T-helper 17 cell (primary cell): ENCODE measurements at regions not wholly inside any gene's neighbourhood (a gene's known extent, or its start where the extent isn't known, plus 50 kb on each side); places are given as distances from the start of the nearest gene placed in this dataset.
"Not testable (repeated sequence)": the region's sequence is repeated elsewhere in the genome, so short reads cannot be mapped to it uniquely, and the experiment has no call there.

Source experiments
- ATAC-seq: fragments of 150-1000 bp; cut with Tn5 transposase; 2 replicates; pipeline ENCODE4 v1.10.0; 2021; ENCODE audit warnings: mild to moderate bottlenecking, moderate library complexity
- DNase-seq, 3 donors: peaks; one replicate each; pipeline versions ENCODE4 v3.0.0 to v3.0.0-alpha.2; 2020 to 2021
- H3K9me3 ChIP-seq: one replicate; pipeline ENCODE4 v1.7.0; 2013; ENCODE audit warnings: low read length, mild to moderate bottlenecking; ENCODE audit not compliant: control insufficient read depth, poor library complexity, severe bottlenecking
- H3K27ac Mint-ChIP-seq: one replicate; pipeline ENCODE4 v1.8.0; 2022; ENCODE audit warnings: mild to moderate bottlenecking, moderate library complexity, mixed read lengths
- H3K27me3 Mint-ChIP-seq: one replicate; pipeline ENCODE4 v1.8.0; 2022; ENCODE audit warnings: mixed read lengths
- H3K36me3 Mint-ChIP-seq: one replicate; pipeline ENCODE4 v1.8.0; 2022; ENCODE audit warnings: low read depth, mixed read lengths
- H3K4me1 Mint-ChIP-seq: one replicate; pipeline ENCODE4 v1.8.0; 2022; ENCODE audit warnings: mild to moderate bottlenecking, mixed read lengths
- H3K4me3 Mint-ChIP-seq: one replicate; pipeline ENCODE4 v1.8.0; 2022; ENCODE audit warnings: mild to moderate bottlenecking, moderate library complexity, mixed read lengths

- H3K36me3 Mint-ChIP-seq: no peaks in the 10 kb centered on the region
- DNase-seq: no peak
- no peaks in the 10 kb centered on the region for H3K27me3 Mint-ChIP-seq
- H3K4me3 Mint-ChIP-seq: no peak overlapping the region
- ATAC-seq: no peak
- H3K9me3 ChIP-seq: no peaks in the 10 kb centered on the region
- no peaks in the 10 kb centered on the region for H3K4me1 Mint-ChIP-seq
- H3K27ac Mint-ChIP-seq: no peak overlapping the region
Observed at GRCh38 chr14:56351861-56352260, 227.7 kb upstream of the TMEM260 start.

GRCh38 chr14:56352999-56353398 is 226.6 kb upstream of the TMEM260 start:
- H3K36me3 Mint-ChIP-seq: no peaks in the 10 kb centered on the region
- H3K4me1 Mint-ChIP-seq: no peaks in the 10 kb centered on the region
- H3K27ac Mint-ChIP-seq: no peak overlapping the region
- no peaks in the 10 kb centered on the region for H3K27me3 Mint-ChIP-seq
- DNase-seq (no peak), ATAC-seq (no peak)
- H3K4me3 Mint-ChIP-seq: no peak overlapping the region
- no peaks in the 10 kb centered on the region for H3K9me3 ChIP-seq

GRCh38 chr14:56357428-56357827 is 222.2 kb upstream of the TMEM260 start:
- ATAC-seq (no peak), DNase-seq (no peak)
- Mint-ChIP-seq H3K4me3 (no peak overlapping the region), H3K27me3 (no peaks in the 10 kb centered on the region), H3K27ac (no peak overlapping the region), H3K36me3 (no peaks in the 10 kb centered on the region), H3K4me1 (no peaks in the 10 kb centered on the region)
- no peaks in the 10 kb centered on the region for H3K9me3 ChIP-seq

- no peaks in the 10 kb centered on the region for H3K9me3 ChIP-seq
- ATAC-seq (no peak), DNase-seq (no peak)
- Mint-ChIP-seq H3K27ac (no peak overlapping the region), H3K27me3 (no peaks in the 10 kb centered on the region), H3K36me3 (peaks cover 2% of the 10 kb centered on the region), H3K4me1 (no peaks in the 10 kb centered on the region), H3K4me3 (no peak overlapping the region)
Observed at GRCh38 chr14:56358275-56358674, 221.3 kb upstream of the TMEM260 start.

GRCh38 chr14:56358851-56359614 is 220.6 kb upstream of the TMEM260 start:
- ATAC-seq: peak; percentile 46
- H3K27ac Mint-ChIP-seq: no peak overlapping the region

GRCh38 chr14:56365663-56366062 is 213.9 kb upstream of the TMEM260 start:
- H3K4me3 Mint-ChIP-seq, H3K4me1 Mint-ChIP-seq, H3K9me3 ChIP-seq, ATAC-seq, H3K27ac Mint-ChIP-seq, H3K36me3 Mint-ChIP-seq, DNase-seq, H3K27me3 Mint-ChIP-seq: not testable (repeated sequence)

More at GRCh38 chr14:56358851-56359614, 220.6 kb upstream of the TMEM260 start:
- Mint-ChIP-seq H3K4me1 (no peaks in the 10 kb centered on the region), H3K27me3 (no peaks in the 10 kb centered on the region), H3K36me3 (peaks cover 2% of the 10 kb centered on the region), H3K4me3 (no peak overlapping the region)
- H3K9me3 ChIP-seq: no peaks in the 10 kb centered on the region
- no peak for DNase-seq

- Mint-ChIP-seq H3K27me3 (no peaks in the 10 kb centered on the region), H3K4me1 (no peaks in the 10 kb centered on the region)
Observed at GRCh38 chr14:56367416-56367815, 212.2 kb upstream of the TMEM260 start.

GRCh38 chr14:56371737-56372136 is 207.9 kb upstream of the TMEM260 start:
- Mint-ChIP-seq H3K27ac (no peak overlapping the region), H3K36me3 (peaks cover 2% of the 10 kb centered on the region), H3K4me1 (no peaks in the 10 kb centered on the region), H3K4me3 (no peak overlapping the region), H3K27me3 (no peaks in the 10 kb centered on the region)
- ATAC-seq (no peak), DNase-seq (no peak)
- H3K9me3 ChIP-seq: peaks cover 2% of the 10 kb centered on the region

More at GRCh38 chr14:56367416-56367815, 212.2 kb upstream of the TMEM260 start:
- peaks cover 6% of the 10 kb centered on the region for H3K36me3 Mint-ChIP-seq
- ATAC-seq (no peak), DNase-seq (no peak)
- no peak overlapping the region for H3K27ac Mint-ChIP-seq
- peaks cover 2% of the 10 kb centered on the region for H3K9me3 ChIP-seq
- H3K4me3 Mint-ChIP-seq: no peak overlapping the region

GRCh38 chr14:56374421-56374820 is 205.2 kb upstream of the TMEM260 start:
- no peaks in the 10 kb centered on the region for H3K27me3 Mint-ChIP-seq
- no peak overlapping the region for H3K27ac Mint-ChIP-seq
- no peak overlapping the region for H3K4me3 Mint-ChIP-seq
- peaks cover 2% of the 10 kb centered on the region for H3K36me3 Mint-ChIP-seq
- no peaks in the 10 kb centered on the region for H3K4me1 Mint-ChIP-seq
- H3K9me3 ChIP-seq: peaks cover 3% of the 10 kb centered on the region
- DNase-seq (no peak), ATAC-seq (no peak)

GRCh38 chr14:56378046-56378445 is 201.6 kb upstream of the TMEM260 start:
- H3K36me3 Mint-ChIP-seq: peaks cover 2% of the 10 kb centered on the region
- H3K4me3 Mint-ChIP-seq: no peak overlapping the region
- no peak overlapping the region for H3K27ac Mint-ChIP-seq
- DNase-seq (no peak), ATAC-seq (no peak)
- no peaks in the 10 kb centered on the region for H3K4me1 Mint-ChIP-seq
- peaks cover 2% of the 10 kb centered on the region for H3K9me3 ChIP-seq
- H3K27me3 Mint-ChIP-seq: no peaks in the 10 kb centered on the region

- DNase-seq (no peak), ATAC-seq (no peak)
- Mint-ChIP-seq H3K36me3 (peaks cover 2% of the 10 kb centered on the region), H3K27ac (no peak overlapping the region), H3K4me3 (no peak overlapping the region), H3K27me3 (no peaks in the 10 kb centered on the region), H3K4me1 (no peaks in the 10 kb centered on the region)
- H3K9me3 ChIP-seq: peaks cover 2% of the 10 kb centered on the region
Observed at GRCh38 chr14:56378475-56378877, 201.1 kb upstream of the TMEM260 start.

- H3K4me1 Mint-ChIP-seq: no peaks in the 10 kb centered on the region
- H3K9me3 ChIP-seq: peaks cover 2% of the 10 kb centered on the region
- no peak overlapping the region for H3K27ac Mint-ChIP-seq
- DNase-seq: no peak
- no peak for ATAC-seq
- no peaks in the 10 kb centered on the region for H3K27me3 Mint-ChIP-seq
- no peak overlapping the region for H3K4me3 Mint-ChIP-seq
- H3K36me3 Mint-ChIP-seq: no peaks in the 10 kb centered on the region
Observed at GRCh38 chr14:56379956-56380355, 199.6 kb upstream of the TMEM260 start.

GRCh38 chr14:56386024-56386423 is 193.6 kb upstream of the TMEM260 start:
- DNase-seq (no peak), ATAC-seq (no peak)
- no peaks in the 10 kb centered on the region for H3K4me1 Mint-ChIP-seq
- H3K27ac Mint-ChIP-seq: no peak overlapping the region
- no peaks in the 10 kb centered on the region for H3K9me3 ChIP-seq
- no peak overlapping the region for H3K4me3 Mint-ChIP-seq
- no peaks in the 10 kb centered on the region for H3K36me3 Mint-ChIP-seq
- no peaks in the 10 kb centered on the region for H3K27me3 Mint-ChIP-seq

- Mint-ChIP-seq H3K36me3 (no peaks in the 10 kb centered on the region), H3K27me3 (no peaks in the 10 kb centered on the region), H3K27ac (no peak overlapping the region), H3K4me3 (no peak overlapping the region), H3K4me1 (no peaks in the 10 kb centered on the region)
- no peaks in the 10 kb centered on the region for H3K9me3 ChIP-seq
- DNase-seq (no peak), ATAC-seq (no peak)
Observed at GRCh38 chr14:56390859-56391258, 188.7 kb upstream of the TMEM260 start.
